ENCODE measurements at regions not wholly inside any gene's neighbourhood (a gene's known extent, or its start where the extent isn't known, plus 50 kb on each side); places are given as distances from the start of the nearest gene placed in this dataset.

- TF ChIP-seq CTCF (IDR thresholded peaks at IDR 0.05; ENCODE audit: low read depth, low read length) = peak; percentile 66
- no peak for TF ChIP-seq MYC (IDR thresholded peaks at IDR 0.05; ENCODE audit: low read depth, low read length)
- peak; percentile 14 for DNase-seq (ENCODE audit: low read depth)
- no peak overlapping the region for H3K4me3 ChIP-seq (ENCODE audit: low read depth, low read length)
Observed at GRCh38 chr21:30044447-30045064, 104.8 kb upstream of the GRIK1 start.

GRCh38 chr21:30042443-30042842, 102.6 kb upstream of the GRIK1 start:
- no peak for DNase-seq (ENCODE audit: low read depth)
- TF ChIP-seq, protein P1, sequence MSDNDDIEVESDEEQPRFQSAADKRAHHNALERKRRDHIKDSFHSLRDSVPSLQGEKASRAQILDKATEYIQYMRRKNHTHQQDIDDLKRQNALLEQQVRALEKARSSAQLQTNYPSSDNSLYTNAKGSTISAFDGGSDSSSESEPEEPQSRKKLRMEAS (IDR thresholded peaks at IDR 0.05; ENCODE audit: low read depth, low read length) = no peak
- TF ChIP-seq CTCF (IDR thresholded peaks at IDR 0.05; ENCODE audit: low read depth, low read length) = no peak
- no peak for TF ChIP-seq POLR2A (IDR thresholded peaks at IDR 0.05; ENCODE audit: extremely low read depth, insufficient read length)
- TF ChIP-seq MYC (IDR thresholded peaks at IDR 0.05; ENCODE audit: low read depth, low read length) = no peak
- no peak overlapping the region for H3K4me3 ChIP-seq (ENCODE audit: low read depth, low read length)

- H3K4me3 ChIP-seq (ENCODE audit: low read depth, low read length) = no peak overlapping the region
- TF ChIP-seq, protein P1 (IDR thresholded peaks at IDR 0.05; ENCODE audit: low read depth, low read length) = no peak
- TF ChIP-seq POLR2A (IDR thresholded peaks at IDR 0.05; ENCODE audit: extremely low read depth, insufficient read length) (no peak), CTCF (IDR thresholded peaks at IDR 0.05; ENCODE audit: low read depth, low read length) (no peak), MYC (IDR thresholded peaks at IDR 0.05; ENCODE audit: low read depth, low read length) (no peak)
- DNase-seq (ENCODE audit: low read depth) = no peak
Observed at GRCh38 chr21:30033441-30033840, 93.6 kb upstream of the GRIK1 start.

- no peak for DNase-seq (ENCODE audit: low read depth)
- TF ChIP-seq POLR2A (IDR thresholded peaks at IDR 0.05; ENCODE audit: extremely low read depth, insufficient read length) (no peak), MYC (IDR thresholded peaks at IDR 0.05; ENCODE audit: low read depth, low read length) (no peak), CTCF (IDR thresholded peaks at IDR 0.05; ENCODE audit: low read depth, low read length) (no peak)
- TF ChIP-seq, protein P1 (IDR thresholded peaks at IDR 0.05; ENCODE audit: low read depth, low read length) = no peak
- H3K4me3 ChIP-seq (ENCODE audit: low read depth, low read length) = no peak overlapping the region
Observed at GRCh38 chr21:30030416-30030815, 90.6 kb upstream of the GRIK1 start.

- H3K4me3 ChIP-seq (ENCODE audit: low read depth, low read length) = no peak overlapping the region
Observed at GRCh38 chr21:30028537-30028936, 88.7 kb upstream of the GRIK1 start.

More at GRCh38 chr21:30028537-30028936, 88.7 kb upstream of the GRIK1 start:
- TF ChIP-seq POLR2A (IDR thresholded peaks at IDR 0.05; ENCODE audit: extremely low read depth, insufficient read length) (no peak), MYC (IDR thresholded peaks at IDR 0.05; ENCODE audit: low read depth, low read length) (no peak), CTCF (IDR thresholded peaks at IDR 0.05; ENCODE audit: low read depth, low read length) (no peak)
- TF ChIP-seq, protein P1 (IDR thresholded peaks at IDR 0.05; ENCODE audit: low read depth, low read length) = no peak
- no peak for DNase-seq (ENCODE audit: low read depth)

Data from NB4 (cell line).